ENCODE measurements at regions not wholly inside any gene's neighbourhood (a gene's known extent, or its start where the extent isn't known, plus 50 kb on each side); places are given as distances from the start of the nearest gene placed in this dataset.

DNA sequence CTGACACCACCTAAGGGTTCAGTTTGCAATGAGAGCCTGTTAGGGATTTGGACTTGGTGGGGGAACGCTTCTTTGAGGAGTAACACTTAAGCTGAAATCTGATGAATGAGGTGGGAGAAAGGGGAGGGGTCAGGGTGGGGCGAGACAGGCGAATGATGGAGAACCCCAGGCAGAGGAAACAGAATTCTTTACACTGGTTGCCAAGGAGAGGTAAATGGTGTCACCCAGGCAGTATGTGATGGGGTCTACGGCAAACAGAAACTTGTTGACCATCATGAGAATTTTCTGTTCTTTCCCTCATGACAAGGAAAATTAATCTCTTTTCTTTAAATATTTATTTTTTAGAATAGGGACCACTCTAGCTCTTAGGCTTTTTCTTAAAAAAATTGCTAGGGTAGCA, 157.2 kb upstream of the MITF start:
- in situ Hi-C loops (cut with MboI; ENCODE audit: low sequenced_read_pairs), result no loop called here

DNA sequence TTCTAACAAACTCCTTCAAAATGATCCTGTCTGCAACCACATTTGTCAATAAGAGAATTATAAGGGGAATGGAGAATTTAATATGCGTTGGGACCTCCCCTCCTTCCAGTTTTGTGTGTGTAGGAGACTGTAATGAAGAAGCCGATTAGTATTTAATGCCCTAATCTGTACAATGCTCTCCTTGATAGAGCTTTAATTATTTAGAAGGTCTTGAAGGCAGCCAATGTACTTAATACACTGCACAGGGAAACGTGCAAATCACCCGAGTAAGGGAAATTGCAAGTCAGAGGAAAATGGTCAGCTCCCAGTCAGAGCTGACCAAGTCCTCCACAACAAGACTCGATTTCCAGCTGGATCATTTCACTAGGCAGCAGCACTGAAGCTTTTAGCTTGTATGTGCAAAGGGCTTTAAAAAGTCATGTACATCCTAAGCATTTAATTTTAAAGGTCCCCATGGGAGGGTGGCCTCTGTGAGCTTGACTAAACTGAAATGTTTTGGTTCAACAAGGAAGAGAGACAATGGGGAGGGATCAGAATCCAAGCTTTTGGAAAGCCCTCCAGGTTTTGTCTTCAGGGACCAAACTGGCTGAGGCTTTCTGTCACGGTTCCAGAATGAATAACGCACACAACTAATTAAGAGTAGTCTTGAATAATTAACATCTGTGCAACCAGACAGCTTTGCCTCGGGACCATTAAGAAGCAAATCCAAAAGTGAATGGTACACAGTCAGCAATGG, 159.8 kb upstream of the MITF start:
- in situ Hi-C loops (cut with MboI; ENCODE audit: low sequenced_read_pairs), result no loop called here

DNA sequence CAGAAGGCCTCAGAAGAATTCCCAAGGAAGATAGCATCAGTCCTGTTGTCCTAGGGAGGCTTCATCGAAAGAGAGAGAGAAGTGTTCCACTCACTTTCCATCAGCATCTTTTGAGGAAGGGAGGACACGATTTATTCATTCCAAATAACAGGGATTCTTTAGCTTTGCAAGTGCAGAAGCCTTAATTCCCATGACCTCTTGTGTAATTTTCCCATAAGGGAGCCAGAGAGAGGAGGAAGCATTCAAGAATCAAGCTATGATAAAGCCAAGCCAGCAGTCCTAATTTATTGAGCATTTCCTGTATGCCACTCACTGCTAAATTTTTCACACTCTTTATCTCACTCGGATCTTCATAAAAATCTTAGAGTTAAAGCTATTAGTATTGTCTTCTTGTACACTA, 169.7 kb upstream of the MITF start:
- in situ Hi-C loops (cut with MboI; ENCODE audit: low sequenced_read_pairs), result no loop called here

DNA sequence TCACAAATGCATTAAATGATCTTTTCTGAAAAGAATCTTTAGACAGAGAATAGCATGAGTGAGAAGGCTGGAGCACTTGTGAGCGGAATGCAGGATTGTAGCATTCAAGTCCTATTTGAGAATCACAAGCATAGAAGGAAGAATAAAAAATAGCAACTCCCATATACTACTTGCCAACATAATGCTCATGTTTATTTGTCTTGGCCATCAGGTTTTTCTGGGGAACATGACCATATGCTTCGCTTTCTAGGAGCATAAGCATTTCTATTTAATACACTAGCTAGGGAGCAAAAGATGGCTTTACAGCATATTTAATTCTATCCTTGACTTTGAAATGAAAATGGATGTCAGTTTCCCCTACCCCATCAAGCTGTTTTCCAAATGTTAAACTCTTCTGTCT, 170.3 kb upstream of the MITF start:
- in situ Hi-C loops (cut with MboI; ENCODE audit: low sequenced_read_pairs), result no loop called here

DNA sequence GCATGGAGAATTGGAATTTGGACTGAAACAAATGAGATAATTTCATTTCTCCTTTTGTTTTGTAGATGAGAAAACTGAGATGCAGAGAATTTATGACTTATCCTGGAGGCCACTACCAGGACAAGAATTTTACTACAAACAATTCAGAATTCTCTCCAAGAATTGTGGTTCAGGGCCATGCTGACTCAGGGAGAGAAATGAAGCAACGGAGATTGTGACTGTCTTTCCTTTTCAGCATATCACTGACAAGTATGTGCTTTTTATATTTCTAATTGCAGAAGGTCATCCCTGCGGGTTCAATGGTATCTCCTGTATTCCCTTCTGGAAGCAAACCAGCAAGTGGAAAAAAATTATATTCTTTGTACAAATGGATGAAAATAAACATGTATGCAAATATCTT, 170.8 kb upstream of the MITF start:
- in situ Hi-C loops (cut with MboI; ENCODE audit: low sequenced_read_pairs), result no loop called here

DNA sequence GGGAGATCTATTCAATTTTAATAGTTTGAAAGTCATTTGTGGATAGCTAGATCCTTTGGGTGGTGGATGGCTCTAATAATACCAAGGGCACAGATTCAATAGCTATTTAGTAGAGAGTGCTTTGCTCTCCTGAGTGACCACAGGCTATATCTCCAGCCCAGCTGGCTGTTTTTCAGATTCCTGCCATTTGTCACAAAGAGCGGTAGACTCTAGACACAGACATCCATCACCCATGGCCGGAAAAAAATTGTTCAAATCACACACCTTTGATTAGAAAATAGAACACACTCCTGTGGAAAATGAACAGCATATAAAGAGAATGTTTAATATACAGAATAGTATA, 171.6 kb upstream of the MITF start:
- in situ Hi-C loops (cut with MboI; ENCODE audit: low sequenced_read_pairs), result no loop called here

DNA sequence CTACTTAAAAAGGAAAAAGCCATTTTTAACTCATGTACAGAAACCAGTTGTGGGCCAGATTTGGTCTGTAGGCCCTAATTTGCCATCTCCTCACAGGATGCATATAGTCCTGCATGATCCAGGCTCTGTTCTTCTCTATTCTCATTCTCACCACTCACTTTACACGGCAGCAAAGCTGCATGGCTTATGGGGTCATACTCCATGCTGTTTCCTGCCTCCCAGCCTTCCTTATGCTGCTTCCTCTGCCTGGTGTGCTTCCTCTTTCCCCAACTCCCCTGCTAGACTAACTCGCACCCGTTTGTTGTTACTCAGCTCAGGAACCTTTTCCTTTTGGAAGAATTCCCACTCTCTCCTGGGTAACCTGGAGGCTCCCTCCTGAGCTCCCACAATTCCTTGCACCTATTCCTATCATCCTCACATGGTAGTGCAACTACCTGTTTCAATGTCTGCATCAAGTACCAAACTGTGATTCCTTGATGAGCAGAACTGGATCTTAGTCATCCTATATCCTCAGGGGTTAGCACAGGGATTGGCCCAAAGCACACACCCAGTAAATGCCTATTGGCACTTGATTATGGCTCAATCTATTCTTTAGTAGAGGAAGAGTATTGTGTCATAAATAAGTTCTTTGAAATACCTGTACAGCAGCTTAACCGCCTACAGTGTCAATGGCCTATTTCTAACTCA, 172.1 kb upstream of the MITF start:
- in situ Hi-C loops (cut with MboI; ENCODE audit: low sequenced_read_pairs), result no loop called here

DNA sequence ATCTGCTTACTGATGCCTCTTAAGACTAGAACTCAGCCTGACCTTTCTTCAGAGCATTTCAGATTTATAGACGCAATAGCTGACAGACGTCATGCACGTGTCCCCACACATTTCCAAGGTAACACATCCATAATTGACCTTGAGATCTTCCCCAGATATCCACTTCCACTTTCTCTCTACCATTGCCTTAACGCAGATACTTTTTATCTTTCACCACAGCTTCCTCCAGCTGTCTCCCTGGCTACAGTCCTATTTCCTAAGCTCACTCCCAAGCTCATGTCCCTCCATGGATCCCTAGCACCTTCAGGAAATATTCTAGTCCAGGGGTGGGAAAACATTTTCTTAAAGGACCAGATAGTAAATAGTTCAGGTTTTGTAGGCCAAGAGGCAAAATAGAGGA, 173.0 kb upstream of the MITF start:
- in situ Hi-C loops (cut with MboI; ENCODE audit: low sequenced_read_pairs), result no loop called here

DNA sequence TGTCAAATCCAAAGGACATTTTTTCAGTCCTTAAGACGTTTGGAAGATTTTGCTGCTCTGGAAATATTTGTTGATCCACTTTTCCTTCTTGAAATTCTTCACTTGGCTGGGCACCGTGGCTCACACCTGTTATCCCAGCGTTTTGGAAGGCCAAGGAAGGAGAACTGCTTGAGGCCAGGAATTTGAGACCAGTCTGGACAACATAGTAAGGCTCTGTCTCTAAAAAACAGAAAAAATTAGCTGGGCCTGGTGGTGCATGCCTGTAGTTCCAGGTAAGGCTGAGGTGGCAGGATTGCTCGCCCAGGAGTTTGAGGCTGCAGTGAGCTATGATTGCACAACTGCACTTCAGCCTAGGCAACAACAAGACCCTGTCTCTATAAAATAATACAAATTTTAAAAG, 173.9 kb upstream of the MITF start:
- in situ Hi-C loops (cut with MboI; ENCODE audit: low sequenced_read_pairs), result no loop called here

DNA sequence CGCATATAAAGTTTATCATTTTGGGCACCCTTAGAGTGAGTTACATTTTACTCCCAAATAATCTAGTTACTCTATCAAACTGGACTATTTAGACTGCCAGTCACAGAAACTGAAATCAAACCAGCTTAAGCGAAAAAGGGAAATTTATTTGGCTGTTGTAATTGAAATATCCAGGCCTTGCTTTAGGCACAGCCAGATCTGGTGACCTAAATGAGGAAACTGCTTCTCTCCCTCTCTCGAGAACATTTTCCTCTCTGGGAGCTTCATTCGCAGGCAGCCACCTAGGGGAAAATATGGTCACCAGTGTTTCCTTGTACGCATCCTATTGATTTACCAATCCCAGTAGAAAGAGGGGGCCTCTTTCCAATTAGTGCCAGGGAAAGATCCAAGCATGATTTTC, 175.3 kb upstream of the MITF start:
- in situ Hi-C loops (cut with MboI; ENCODE audit: low sequenced_read_pairs), result no loop called here

DNA sequence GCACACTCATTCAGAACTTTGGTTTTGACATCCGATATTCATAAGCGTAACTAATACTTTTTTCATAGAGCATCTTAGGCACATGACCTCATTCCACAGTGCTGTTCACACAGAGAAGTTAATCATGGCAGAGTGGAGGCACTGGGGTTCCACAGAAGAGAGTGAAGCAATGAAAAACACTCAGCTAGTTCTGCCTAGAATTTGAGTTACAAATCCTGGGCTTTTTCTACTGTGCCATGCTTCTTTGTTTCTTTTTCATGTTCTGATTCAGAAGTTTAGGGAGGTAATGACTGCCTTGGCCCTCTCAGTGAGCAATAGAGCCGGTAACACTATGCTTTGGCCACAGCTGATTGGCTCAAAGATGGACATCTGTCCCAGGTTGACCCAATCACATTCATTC, 176.1 kb upstream of the MITF start:
- in situ Hi-C loops (cut with MboI; ENCODE audit: low sequenced_read_pairs), result no loop called here

DNA sequence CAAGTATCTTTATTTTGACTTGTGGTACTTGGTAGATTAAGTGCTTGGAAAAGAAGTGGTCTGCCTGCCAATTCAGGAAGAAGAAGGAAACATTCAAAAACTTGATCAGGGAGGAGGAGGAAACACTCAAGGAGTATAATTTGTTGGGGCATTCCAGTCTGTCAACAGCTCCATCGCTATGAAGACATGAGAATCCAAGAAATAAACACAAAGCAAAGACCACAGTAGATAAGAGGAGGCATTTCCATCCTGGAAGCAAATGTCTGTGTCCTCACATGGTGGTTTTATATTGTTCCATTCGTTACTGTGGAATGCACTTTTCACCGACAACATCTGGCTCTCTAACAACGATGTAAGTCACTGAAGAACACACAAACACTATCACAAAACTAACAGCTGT, 176.1 kb upstream of the FRMD4B start:
- in situ Hi-C loops (cut with MboI; ENCODE audit: low sequenced_read_pairs), result no loop called here

DNA sequence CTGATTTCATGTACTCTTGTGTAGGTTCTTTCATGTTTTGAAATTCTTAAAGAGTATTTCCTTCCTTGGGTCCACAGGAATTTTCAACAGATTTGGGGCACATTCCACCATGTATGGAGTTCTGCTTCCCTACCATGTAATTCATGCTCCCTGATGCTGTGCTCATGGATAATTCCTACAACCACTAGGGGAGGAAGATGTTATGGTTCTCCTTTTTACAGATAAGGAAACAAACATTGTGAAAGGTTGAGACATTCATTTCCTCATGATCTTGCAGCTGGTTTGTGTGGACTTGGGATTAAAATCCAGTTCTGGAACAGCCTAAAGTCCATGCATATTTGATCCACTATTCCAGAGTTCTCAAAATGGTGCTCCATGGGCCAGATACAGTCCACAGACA, 174.9 kb upstream of the FRMD4B start:
- in situ Hi-C loops (cut with MboI; ENCODE audit: low sequenced_read_pairs), result no loop called here

DNA sequence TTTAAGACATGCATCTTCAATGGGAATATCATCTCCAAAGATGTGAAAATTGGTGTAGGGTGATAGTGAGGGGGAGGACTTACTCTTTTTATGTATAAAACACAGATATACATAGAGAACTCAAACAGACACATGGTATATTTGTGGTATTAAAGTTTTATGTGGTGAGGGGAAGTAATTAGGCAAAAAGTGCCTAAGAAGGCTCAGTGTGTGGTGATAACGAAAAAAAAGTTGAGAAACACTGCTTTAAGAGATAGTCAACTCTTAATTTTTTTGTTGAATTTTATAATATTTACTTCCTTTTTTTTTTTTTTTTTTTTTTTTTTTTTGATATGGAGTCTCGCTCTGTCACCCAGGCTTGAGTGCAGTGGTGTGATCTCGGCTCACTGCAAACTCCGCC, 174.2 kb upstream of the FRMD4B start:
- in situ Hi-C loops (cut with MboI; ENCODE audit: low sequenced_read_pairs), result no loop called here

DNA sequence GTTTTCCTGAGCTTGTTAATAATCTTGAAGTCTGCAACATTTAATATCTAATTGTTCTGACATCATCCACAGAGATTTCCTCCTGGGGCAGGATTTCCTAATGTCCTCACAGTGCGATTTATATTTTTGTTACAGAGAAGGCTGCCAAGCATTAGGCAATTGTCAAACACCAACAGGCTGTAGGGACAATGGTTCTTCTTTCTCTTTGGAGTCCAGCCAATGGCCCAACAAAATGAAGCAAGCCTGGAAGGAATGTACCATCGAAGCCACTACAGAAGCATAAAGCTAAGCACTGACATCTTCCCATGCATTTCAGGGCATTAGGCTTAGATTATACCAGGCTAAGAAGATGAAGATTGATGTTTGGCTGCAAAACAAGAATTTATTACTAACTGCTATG, 173.0 kb upstream of the FRMD4B start:
- in situ Hi-C loops (cut with MboI; ENCODE audit: low sequenced_read_pairs), result no loop called here

DNA sequence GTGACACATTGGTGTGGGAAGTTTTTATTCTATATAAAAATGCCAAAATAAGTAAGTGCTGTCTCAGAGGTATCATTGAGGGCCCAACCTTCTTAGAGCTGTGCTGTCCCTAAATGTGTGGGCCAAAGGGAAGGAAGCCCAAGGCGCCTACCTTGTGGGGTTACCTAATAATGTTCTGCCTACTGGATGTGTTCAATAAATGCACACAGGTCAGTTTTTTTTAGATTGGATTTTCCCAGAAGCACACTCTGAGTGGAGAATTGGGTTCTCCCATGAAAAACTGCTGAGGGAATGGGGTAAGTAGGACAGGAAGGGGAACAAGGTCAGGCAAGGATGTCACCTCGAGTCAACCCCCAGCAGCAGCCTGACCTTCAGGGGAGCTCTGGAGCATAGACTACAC, 168.7 kb upstream of the FRMD4B start:
- in situ Hi-C loops (cut with MboI; ENCODE audit: low sequenced_read_pairs), result no loop called here

DNA sequence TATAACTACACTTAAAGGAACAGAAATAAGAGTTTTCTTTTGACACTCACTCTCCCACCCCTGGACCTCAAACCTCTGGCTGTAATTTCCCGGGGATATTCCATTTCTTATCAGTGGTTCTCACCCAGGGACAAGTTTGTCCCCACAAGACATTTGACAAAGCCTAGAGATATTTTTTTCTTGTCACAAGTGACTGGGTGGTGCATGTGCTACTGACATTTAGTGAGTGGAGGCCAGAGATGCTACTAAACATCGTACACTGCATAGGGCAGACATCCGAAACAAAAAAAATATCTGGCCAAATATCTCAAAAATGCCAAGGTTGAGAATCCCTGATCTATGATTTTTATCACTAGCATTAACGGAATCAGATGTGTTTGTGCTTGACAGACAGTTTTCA, 168.0 kb upstream of the FRMD4B start:
- in situ Hi-C loops (cut with MboI; ENCODE audit: low sequenced_read_pairs), result no loop called here

DNA sequence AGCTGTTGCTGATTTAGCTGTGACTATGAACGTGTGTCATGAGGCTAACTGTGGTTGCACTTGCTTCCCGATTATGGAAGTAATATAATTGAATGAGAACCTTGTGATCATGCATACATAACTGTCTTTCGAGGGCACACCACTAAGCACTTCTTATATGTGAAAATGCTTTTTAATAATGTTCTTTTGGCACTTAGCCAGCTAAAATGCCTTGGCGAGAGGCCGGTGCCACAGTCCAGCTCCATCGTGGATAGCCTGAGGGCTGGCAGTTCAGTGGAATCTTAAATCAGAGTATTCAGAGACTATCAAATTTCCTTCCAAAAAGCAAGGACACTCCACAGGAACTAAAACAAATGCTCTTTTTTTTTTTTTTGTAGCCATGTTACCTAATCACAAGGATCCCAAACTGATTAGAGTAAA, 161.6 kb upstream of the FRMD4B start:
- in situ Hi-C loops (cut with MboI; ENCODE audit: low sequenced_read_pairs), result no loop called here

DNA sequence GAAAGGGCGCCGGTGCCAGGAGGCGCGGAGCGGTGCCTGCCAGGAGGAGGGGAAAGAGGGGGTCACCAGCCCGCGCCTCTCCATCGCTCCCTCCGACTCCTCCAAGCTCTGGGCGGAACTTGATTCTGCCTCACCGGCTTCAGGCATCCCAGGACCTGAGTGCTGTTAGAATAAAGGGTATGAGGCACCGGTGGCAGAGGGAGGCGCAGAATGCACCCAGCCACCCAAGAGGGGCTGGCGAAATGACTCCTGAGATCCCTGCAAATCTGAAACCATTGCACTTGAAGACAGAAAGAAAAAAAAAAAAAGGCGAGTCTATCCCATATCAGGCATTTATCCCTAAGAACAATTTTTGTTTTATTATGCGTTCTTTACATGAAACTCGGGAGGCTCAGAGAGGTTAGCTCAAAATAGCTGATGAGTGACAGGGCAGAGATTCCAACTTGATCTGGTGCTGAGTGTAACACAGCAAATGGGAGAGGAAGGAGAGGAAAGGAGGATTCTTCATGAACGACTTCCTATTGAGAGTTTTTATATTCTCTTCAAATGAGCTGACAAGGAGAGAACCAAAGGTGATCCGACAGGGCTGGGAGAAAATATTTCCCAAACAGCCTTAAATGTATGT, 157.0 kb upstream of the FRMD4B start:
- in situ Hi-C loops (cut with MboI; ENCODE audit: low sequenced_read_pairs), result no loop called here

DNA sequence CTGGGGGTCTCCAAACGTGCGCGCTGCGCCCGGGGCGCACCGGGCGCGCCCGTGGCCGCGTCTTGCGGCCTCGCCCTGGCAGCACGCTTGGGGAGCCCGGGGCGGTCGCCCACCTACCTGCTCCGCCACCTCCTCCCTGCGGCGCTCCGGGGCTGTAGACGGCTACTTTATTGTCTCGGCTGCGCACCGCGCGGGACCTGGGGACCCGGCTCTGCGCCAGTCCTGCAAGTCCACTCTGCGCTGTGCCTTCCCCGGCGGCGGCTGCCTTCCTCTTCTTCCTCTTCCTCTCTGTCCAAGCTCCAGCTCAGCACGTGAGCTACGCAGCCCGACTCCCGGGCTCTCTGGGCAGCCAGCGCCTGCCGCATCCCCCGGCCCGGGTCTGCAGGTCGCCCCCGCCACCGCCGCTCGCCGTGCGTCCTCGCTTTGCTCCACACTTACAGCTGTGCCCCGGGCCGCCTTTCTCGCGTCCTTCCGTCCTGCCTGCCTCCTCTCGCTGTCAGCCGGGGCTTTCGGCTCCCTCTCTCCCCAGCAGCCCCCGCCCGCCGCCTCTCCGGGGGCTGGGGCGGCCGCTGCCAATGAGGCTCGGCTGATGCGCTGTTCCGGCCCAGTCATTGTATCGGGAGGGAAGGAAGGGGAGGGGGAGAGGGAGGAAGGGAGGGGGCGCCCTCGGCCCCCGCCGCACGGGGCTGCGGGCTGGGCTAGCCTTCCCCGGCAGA, 156.4 kb upstream of the FRMD4B start:
- in situ Hi-C loops (cut with MboI; ENCODE audit: low sequenced_read_pairs), result no loop called here

DNA sequence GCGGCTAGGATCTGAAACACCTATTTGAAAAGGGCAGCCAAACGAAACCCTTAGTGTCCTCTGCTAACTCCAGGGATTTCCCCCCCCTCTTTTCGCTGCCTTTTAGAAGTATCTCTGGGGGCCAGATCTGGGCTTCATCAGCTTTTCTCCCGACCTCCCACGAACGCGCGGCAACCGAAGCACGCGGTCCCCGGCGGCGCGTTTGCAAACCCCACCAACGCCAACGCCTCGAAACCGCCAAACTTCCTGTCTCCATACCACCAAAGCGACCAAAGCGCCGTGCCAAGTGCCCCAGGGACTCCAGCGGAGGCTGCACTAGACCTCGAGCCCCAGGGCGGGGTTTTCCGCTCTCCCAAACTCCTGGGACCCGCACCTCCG, 155.8 kb upstream of the FRMD4B start:
- in situ Hi-C loops (cut with MboI; ENCODE audit: low sequenced_read_pairs), result no loop called here

Measured in HL-60/S4 treated with retinoic acid at 250 ng/mL for 4 days and 3 days (cell line).